ENCODE measurements at regions not wholly inside any gene's neighbourhood (a gene's known extent, or its start where the extent isn't known, plus 50 kb on each side); places are given as distances from the start of the nearest gene placed in this dataset.

GRCh38 chr16:51576498-51577195, 425.6 kb upstream of the SALL1 start:
- TF ChIP-seq HES4 (CRISPR knock-in tag; IDR thresholded peaks at IDR 0.05; ENCODE audit: borderline replicate concordance): no peak
- TF ChIP-seq CTCF (CRISPR knock-in tag; IDR thresholded peaks at IDR 0.05): no peak
